ENCODE measurements at regions not wholly inside any gene's neighbourhood (a gene's known extent, or its start where the extent isn't known, plus 50 kb on each side); places are given as distances from the start of the nearest gene placed in this dataset.

- no peak overlapping the region for H3K4me3 ChIP-seq (replicated peaks; ENCODE audit: insufficient read depth, low read length)
- no peak overlapping the region for H3K27ac ChIP-seq (replicated peaks)
- DNase-seq (ENCODE audit: low read depth in 1 of 2, low spot score in 1 of 2), result no peak
- H3K27me3 ChIP-seq (ENCODE audit: insufficient read depth, poor library complexity, severe bottlenecking), result peaks cover 9% of the 10 kb centered on the region
- TF ChIP-seq REST (IDR thresholded peaks at IDR 0.05; ENCODE audit: insufficient replicate concordance, low read depth) (no peak), GABPA (IDR thresholded peaks at IDR 0.05; ENCODE audit: low read depth) (no peak), SPI1 (IDR thresholded peaks at IDR 0.05; ENCODE audit: borderline replicate concordance, low read depth) (no peak), POLR2AphosphoS5 (IDR thresholded peaks at IDR 0.05; ENCODE audit: low read depth) (no peak), CTCF (IDR thresholded peaks at IDR 0.05; ENCODE audit: insufficient read depth, low read length) (no peak)
These were observed 188.9 kb downstream of the EVX1 start for GRCh38 chr7:27431465-27431864.

GRCh38 chr7:27433581-27433980 is 191.0 kb downstream of the EVX1 start:
- no peak for TF ChIP-seq CTCF (IDR thresholded peaks at IDR 0.05; ENCODE audit: insufficient read depth, low read length)
- TF ChIP-seq GABPA (IDR thresholded peaks at IDR 0.05; ENCODE audit: low read depth), result no peak
- no peak for TF ChIP-seq POLR2AphosphoS5 (IDR thresholded peaks at IDR 0.05; ENCODE audit: low read depth)
- TF ChIP-seq SPI1 (IDR thresholded peaks at IDR 0.05; ENCODE audit: borderline replicate concordance, low read depth), result no peak
- TF ChIP-seq REST (IDR thresholded peaks at IDR 0.05; ENCODE audit: insufficient replicate concordance, low read depth), result no peak
- Histone ChIP-seq H3K4me3 (replicated peaks; ENCODE audit: insufficient read depth, low read length) (no peak overlapping the region), H3K27ac (replicated peaks) (no peak overlapping the region), H3K27me3 (ENCODE audit: insufficient read depth, poor library complexity, severe bottlenecking) (peaks cover 11% of the 10 kb centered on the region)
- no peak for DNase-seq (ENCODE audit: low read depth in 1 of 2, low spot score in 1 of 2)

GRCh38 chr7:27434756-27435400 is 192.3 kb downstream of the EVX1 start:
- H3K27ac ChIP-seq (replicated peaks), result no peak overlapping the region
- no peak overlapping the region for H3K4me3 ChIP-seq (replicated peaks; ENCODE audit: insufficient read depth, low read length)
- DNase-seq (ENCODE audit: low read depth in 1 of 2, low spot score in 1 of 2), result no peak
- peaks cover 11% of the 10 kb centered on the region for H3K27me3 ChIP-seq (ENCODE audit: insufficient read depth, poor library complexity, severe bottlenecking)
- no peak for TF ChIP-seq CTCF (IDR thresholded peaks at IDR 0.05; ENCODE audit: insufficient read depth, low read length)
- TF ChIP-seq SPI1 (IDR thresholded peaks at IDR 0.05; ENCODE audit: borderline replicate concordance, low read depth), result no peak
- TF ChIP-seq POLR2AphosphoS5 (IDR thresholded peaks at IDR 0.05; ENCODE audit: low read depth), result no peak
- TF ChIP-seq REST (IDR thresholded peaks at IDR 0.05; ENCODE audit: insufficient replicate concordance, low read depth), result no peak
- no peak for TF ChIP-seq GABPA (IDR thresholded peaks at IDR 0.05; ENCODE audit: low read depth)

All from HL-60 (cell line).